Sigmoid colon (tissue), 4 donors: ENCODE measurements at regions not wholly inside any gene's neighbourhood (a gene's known extent, or its start where the extent isn't known, plus 50 kb on each side); places are given as distances from the start of the nearest gene placed in this dataset.

Experiments
- EP300 ChIP-seq, 4 donors: sonication (generic); formaldehyde crosslinking; IDR thresholded peaks; one replicate each; pipeline ENCODE4 v1.6.1; 2017; ENCODE audit warnings: antibody characterized with exemption in 4 of 4
- POLR2AphosphoS5 ChIP-seq, 4 donors: sonication (generic); formaldehyde crosslinking; IDR thresholded peaks; one replicate each; pipeline ENCODE4 v1.6.1; 2017; ENCODE audit warnings: antibody characterized with exemption in 4 of 4
- TF ChIP-seq, protein P1 (sequence below), 4 experiments: fragments of 450-650 bp in 3 of 4; fragments of 200-600 bp in 1 of 4; IDR thresholded peaks; one replicate each; pipeline ENCODE4 v1.5.1; 2016 to 2019; ENCODE audit warnings: antibody characterized with exemption in 4 of 4, mild to moderate bottlenecking in 3 of 4, moderate library complexity in 2 of 4

DNA sequence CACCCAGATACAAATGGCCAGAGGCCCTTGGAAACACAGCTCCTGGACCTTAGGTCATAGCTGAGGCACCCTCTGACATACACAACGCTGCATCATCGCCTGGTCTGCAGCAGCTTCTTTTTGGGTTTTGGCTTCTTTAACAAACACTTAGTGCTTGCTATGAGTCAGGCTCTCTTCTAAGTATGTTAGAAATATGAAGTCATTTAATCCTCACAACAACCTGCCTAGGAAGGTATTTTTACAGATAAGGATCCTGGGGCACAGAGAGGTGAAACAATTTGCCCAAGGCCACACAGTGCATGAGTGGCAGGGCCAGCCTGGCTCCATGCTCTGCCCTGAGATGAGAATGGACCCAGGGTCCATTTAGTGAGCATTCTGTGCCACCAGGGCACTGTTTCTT is 96.6 kb downstream of the TMEM17 start:
- TF ChIP-seq EP300 (IDR thresholded peaks at IDR 0.05) (no peak), POLR2AphosphoS5 (IDR thresholded peaks at IDR 0.05) (no peak)
- TF ChIP-seq, protein P1, sequence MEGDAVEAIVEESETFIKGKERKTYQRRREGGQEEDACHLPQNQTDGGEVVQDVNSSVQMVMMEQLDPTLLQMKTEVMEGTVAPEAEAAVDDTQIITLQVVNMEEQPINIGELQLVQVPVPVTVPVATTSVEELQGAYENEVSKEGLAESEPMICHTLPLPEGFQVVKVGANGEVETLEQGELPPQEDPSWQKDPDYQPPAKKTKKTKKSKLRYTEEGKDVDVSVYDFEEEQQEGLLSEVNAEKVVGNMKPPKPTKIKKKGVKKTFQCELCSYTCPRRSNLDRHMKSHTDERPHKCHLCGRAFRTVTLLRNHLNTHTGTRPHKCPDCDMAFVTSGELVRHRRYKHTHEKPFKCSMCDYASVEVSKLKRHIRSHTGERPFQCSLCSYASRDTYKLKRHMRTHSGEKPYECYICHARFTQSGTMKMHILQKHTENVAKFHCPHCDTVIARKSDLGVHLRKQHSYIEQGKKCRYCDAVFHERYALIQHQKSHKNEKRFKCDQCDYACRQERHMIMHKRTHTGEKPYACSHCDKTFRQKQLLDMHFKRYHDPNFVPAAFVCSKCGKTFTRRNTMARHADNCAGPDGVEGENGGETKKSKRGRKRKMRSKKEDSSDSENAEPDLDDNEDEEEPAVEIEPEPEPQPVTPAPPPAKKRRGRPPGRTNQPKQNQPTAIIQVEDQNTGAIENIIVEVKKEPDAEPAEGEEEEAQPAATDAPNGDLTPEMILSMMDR (IDR thresholded peaks at IDR 0.05), result no peak
